H1 (cell line): ENCODE measurements at regions not wholly inside any gene's neighbourhood (a gene's known extent, or its start where the extent isn't known, plus 50 kb on each side); places are given as distances from the start of the nearest gene placed in this dataset.

ENCODE experiments used
- CTCF ChIA-PET: fragments of 300-600 bp; sonication (Branson Sonifier 250); formaldehyde crosslinking; loops from one replicate; lab custom pipeline; 2021; ENCODE audit not compliant: partially characterized antibody; lab: Charles Lee
- POLR2A ChIA-PET: fragments of 300-600 bp; sonication (Branson Sonifier 250); formaldehyde crosslinking; loops from one replicate; lab custom pipeline; 2021; ENCODE audit warnings: inconsistent platforms; ENCODE audit not compliant: partially characterized antibody; lab: Charles Lee
- DNase-seq, 2 experiments: peaks; one replicate each; pipeline versions ENCODE4 v3.0.0 to v3.0.0-alpha.2; 2010 to 2022; ENCODE audit warnings: low spot score in 2 of 2, low read depth in 1 of 2, mixed read lengths in 1 of 2
- FAIRE-seq: peaks from 2 replicates; lab custom pipeline; 2011; peaks lifted over from hg19 to GRCh38; lab: Jason Lieb, UNC
- H2AFZ ChIP-seq: 2 replicates; pipeline ENCODE4 v1.8.1; 2012; ENCODE audit warnings: low read length, inconsistent platforms
- H2AK5ac ChIP-seq: 2 replicates; pipeline ENCODE4 v1.6.1; 2013; ENCODE audit warnings: low read depth, low read length
- H2BK120ac ChIP-seq: replicated peaks from 2 replicates; pipeline ENCODE3; 2013; ENCODE audit warnings: low read depth, low read length, inconsistent platforms
- H2BK12ac ChIP-seq: 2 replicates; pipeline ENCODE4 v1.6.1; 2013; ENCODE audit warnings: low read depth, low read length
- H2BK15ac ChIP-seq: 2 replicates; pipeline ENCODE4 v1.6.1; 2013; ENCODE audit warnings: low read length
- H2BK20ac ChIP-seq: 2 replicates; pipeline ENCODE4 v1.6.1; 2013; ENCODE audit warnings: low read length
- H2BK5ac ChIP-seq: 2 replicates; pipeline ENCODE4 v1.6.1; 2013; ENCODE audit warnings: low read depth, low read length
- H3K14ac ChIP-seq: 2 replicates; pipeline ENCODE4 v1.6.1; 2013; ENCODE audit warnings: inconsistent platforms; ENCODE audit not compliant: insufficient read length
- H3K18ac ChIP-seq: 2 replicates; pipeline ENCODE4 v1.6.1; 2013; ENCODE audit warnings: low read length; ENCODE audit errors: extremely low read depth
- H3K23ac ChIP-seq: 2 replicates; pipeline ENCODE4 v1.6.1; 2013; ENCODE audit warnings: inconsistent platforms; ENCODE audit not compliant: insufficient read length
- H3K23me2 ChIP-seq: 2 replicates; pipeline ENCODE4 v1.6.1; 2013; ENCODE audit warnings: low read depth, low read length
- H3K27ac ChIP-seq: 2 replicates; pipeline ENCODE4 v1.6.1; 2011; ENCODE audit warnings: low read depth, low read length, inconsistent platforms
- H3K27me3 ChIP-seq, 4 experiments: replicated peaks in 1 of 4; 1 replicate in 1 of 4; 2 replicates in 3 of 4; pipeline versions ENCODE4 v1.6.1 to v1.8.1; 2011 to 2013; ENCODE audit warnings: low read length in 3 of 4, mild to moderate bottlenecking in 3 of 4, inconsistent platforms in 2 of 4, mixed read lengths in 2 of 4, moderate library complexity in 1 of 4; ENCODE audit not compliant: control insufficient read depth in 3 of 4, insufficient read depth in 3 of 4; ENCODE audit errors: extremely low read depth in 1 of 4
- H3K36me3 ChIP-seq, 4 experiments: 2 replicates each; pipeline versions ENCODE4 v1.6.1 to v1.8.1; 2011 to 2013; ENCODE audit warnings: mild to moderate bottlenecking in 4 of 4, low read length in 3 of 4, moderate library complexity in 2 of 4, control low read depth in 1 of 4, inconsistent platforms in 1 of 4; ENCODE audit not compliant: insufficient read depth in 4 of 4, control insufficient read depth in 2 of 4
- H3K4ac ChIP-seq: replicated peaks from 2 replicates; pipeline ENCODE3; 2013; ENCODE audit warnings: low read length, low read depth, mixed read lengths, inconsistent platforms; ENCODE audit not compliant: insufficient read length
- H3K4me1 ChIP-seq, 4 experiments: replicated peaks in 1 of 4; 1 replicate in 1 of 4; 2 replicates in 3 of 4; pipeline versions ENCODE4 v1.6.1 to v1.8.1; 2011 to 2013; ENCODE audit warnings: low read length in 3 of 4, inconsistent platforms in 2 of 4, mixed read lengths in 1 of 4; ENCODE audit not compliant: insufficient read depth in 4 of 4, control insufficient read depth in 3 of 4
- H3K4me2 ChIP-seq, 2 experiments: 2 replicates each; pipeline versions ENCODE4 v1.6.1 to v1.8.1; 2011 to 2013; ENCODE audit warnings: low read depth in 2 of 2, low read length in 2 of 2, control low read depth in 1 of 2, inconsistent platforms in 1 of 2, mild to moderate bottlenecking in 1 of 2; ENCODE audit not compliant: insufficient read depth in 1 of 2
- H3K4me3 ChIP-seq, 4 experiments: fragments of 200-600, 300-600 bp in 1 of 4; sonication (generic), shearing (Covaris generic), sonication (Bioruptor Twin) in 1 of 4; 2 replicates each; pipeline versions ENCODE4 v1.5.1 to v1.8.1; 2011 to 2016; ENCODE audit warnings: low read length in 4 of 4, low read depth in 3 of 4, control low read depth in 2 of 4, inconsistent platforms in 2 of 4, mild to moderate bottlenecking in 2 of 4, mixed read lengths in 1 of 4, moderate library complexity in 1 of 4; ENCODE audit not compliant: insufficient read depth in 2 of 4; ENCODE audit errors: extremely low read depth in 1 of 4
- H3K56ac ChIP-seq: replicated peaks from 2 replicates; pipeline ENCODE3; 2013; ENCODE audit warnings: low read depth, mild to moderate bottlenecking, mixed read lengths, low read length, inconsistent platforms; ENCODE audit not compliant: insufficient read length
- H3K79me1 ChIP-seq: 2 replicates; pipeline ENCODE4 v1.6.1; 2013; ENCODE audit warnings: low read depth, low read length, control low read depth
- H3K79me2 ChIP-seq, 2 experiments: 2 replicates each; pipeline versions ENCODE4 v1.6.1 to v1.8.1; 2012 to 2013; ENCODE audit warnings: low read length in 2 of 2, mild to moderate bottlenecking in 2 of 2, inconsistent platforms in 1 of 2; ENCODE audit not compliant: insufficient read depth in 2 of 2, control insufficient read depth in 1 of 2
- H3K9ac ChIP-seq, 4 experiments: replicated peaks in 1 of 4; 1 replicate in 1 of 4; 2 replicates in 3 of 4; pipeline versions ENCODE4 v1.6.1 to v1.8.1; 2011 to 2013; ENCODE audit warnings: low read depth in 3 of 4, low read length in 3 of 4, control low read depth in 2 of 4, mild to moderate bottlenecking in 2 of 4, moderate library complexity in 2 of 4, inconsistent platforms in 1 of 4; ENCODE audit errors: extremely low read depth in 1 of 4
- H3K9me3 ChIP-seq, 2 experiments: 2 replicates each; pipeline versions ENCODE4 v1.6.1 to v1.8.1; 2012 to 2013; ENCODE audit warnings: mild to moderate bottlenecking in 2 of 2, moderate library complexity in 2 of 2, control low read depth in 1 of 2, inconsistent platforms in 1 of 2, low read depth in 1 of 2, low read length in 1 of 2, mixed read lengths in 1 of 2; ENCODE audit not compliant: insufficient read depth in 2 of 2
- H4K20me1 ChIP-seq, 2 experiments: replicated peaks in 1 of 2; 2 replicates each; pipeline versions ENCODE3 to v1.8.1; 2011 to 2013; ENCODE audit warnings: inconsistent platforms in 2 of 2, low read length in 2 of 2, mild to moderate bottlenecking in 1 of 2; ENCODE audit not compliant: insufficient read depth in 2 of 2, control insufficient read depth in 1 of 2
- H4K5ac ChIP-seq: 2 replicates; pipeline ENCODE4 v1.6.1; 2013; ENCODE audit warnings: low read length, low read depth, mixed read lengths, inconsistent platforms; ENCODE audit not compliant: insufficient read length
- H4K8ac ChIP-seq: 2 replicates; pipeline ENCODE4 v1.8.0; 2013; ENCODE audit warnings: mild to moderate bottlenecking, moderate library complexity, low read length, inconsistent platforms; ENCODE audit not compliant: insufficient read depth; ENCODE audit errors: extremely low read depth
- H4K91ac ChIP-seq: replicated peaks from 2 replicates; pipeline ENCODE3; 2013; ENCODE audit warnings: low read length, mixed read lengths, inconsistent platforms; ENCODE audit not compliant: insufficient read length
- CTCF ChIP-seq, 3 experiments: IDR thresholded peaks; 1 replicate in 2 of 3; 2 replicates in 1 of 3; pipeline versions ENCODE4 v1.5.1 to v1.6.1; 2011; ENCODE audit warnings: low read length in 3 of 3, mild to moderate bottlenecking in 3 of 3, inconsistent platforms in 2 of 3, low read depth in 1 of 3, moderate library complexity in 1 of 3; ENCODE audit not compliant: insufficient read depth in 1 of 3; ENCODE audit errors: control extremely low read depth in 1 of 3
- EP300 ChIP-seq, 2 experiments: IDR thresholded peaks; 1 replicate in 1 of 2; 2 replicates in 1 of 2; pipeline ENCODE4 v1.6.1; 2011 to 2012; ENCODE audit warnings: low read depth in 2 of 2, low read length in 2 of 2, mild to moderate bottlenecking in 2 of 2, borderline replicate concordance in 1 of 2, inconsistent platforms in 1 of 2, moderate library complexity in 1 of 2
- EZH2 ChIP-seq: fragments of 200-600 bp; sonication (generic); IDR thresholded peaks from 2 replicates; pipeline ENCODE4 v1.7.1; 2012; ENCODE audit warnings: low read depth, mild to moderate bottlenecking, moderate library complexity, low read length, inconsistent platforms; ENCODE audit not compliant: severe bottlenecking
- GABPA ChIP-seq: IDR thresholded peaks from 2 replicates; pipeline ENCODE4 v1.6.1; 2011; ENCODE audit warnings: mild to moderate bottlenecking, low read length, moderate library complexity, borderline replicate concordance; ENCODE audit not compliant: insufficient read depth
- JUND ChIP-seq: IDR thresholded peaks from 2 replicates; pipeline ENCODE4 v1.6.1; 2011; ENCODE audit warnings: mild to moderate bottlenecking, improper control_type of control experiment, low read length
- KDM4A ChIP-seq: IDR thresholded peaks from one replicate; pipeline ENCODE4 v1.7.1; 2012; ENCODE audit warnings: low read depth, mild to moderate bottlenecking, moderate library complexity, low read length, inconsistent platforms; ENCODE audit not compliant: severe bottlenecking
- MAX ChIP-seq: IDR thresholded peaks from 2 replicates; pipeline ENCODE4 v1.6.1; 2012; ENCODE audit warnings: inconsistent platforms
- SP1 ChIP-seq: IDR thresholded peaks from 2 replicates; pipeline ENCODE4 v1.6.1; 2011; ENCODE audit warnings: low read depth, low read length
- USF2 ChIP-seq: IDR thresholded peaks from 2 replicates; pipeline ENCODE4 v1.6.1; 2011; ENCODE audit warnings: low read length, improper control_type of control experiment
- WGBS, 2 experiments: shearing (Covaris generic) in 1 of 2; methylation state at CpG; one replicate each; pipeline versions ENCODE4 v1.1.6 to v1.1.7; 2013 to 2015; ENCODE audit warnings: low lambda C conversion rate in 2 of 2, mixed read lengths in 2 of 2, inconsistent platforms in 1 of 2, low coverage in 1 of 2, missing lambda C conversion rate in 1 of 2; ENCODE audit not compliant: insufficient replicate concordance in 2 of 2, insufficient coverage in 1 of 2, insufficient read length in 1 of 2; ENCODE audit errors: extremely low coverage in 1 of 2, missing lambda C conversion rate in 1 of 2; 5-methylcytosine and 5-hydroxymethylcytosine counted together

- no peaks in the 10 kb centered on the region for H3K27me3 ChIP-seq
- H4K91ac ChIP-seq = no peak overlapping the region
- H4K8ac ChIP-seq = no peak overlapping the region
- no peak overlapping the region for H3K9ac ChIP-seq
- H3K14ac ChIP-seq = no peak overlapping the region
- H3K27ac ChIP-seq = no peak overlapping the region
- no peak overlapping the region for H3K18ac ChIP-seq
- H3K36me3 ChIP-seq = no peaks in the 10 kb centered on the region
- no peak overlapping the region for H2AK5ac ChIP-seq
- H3K4me2 ChIP-seq = no peak overlapping the region
- H2BK120ac ChIP-seq = no peak overlapping the region
- no peaks in the 10 kb centered on the region for H3K4me1 ChIP-seq
- 84% methylated on average over 1 of the region's 1 CpG; no CpG with 5 or more reads in 1 of the 2 experiments for WGBS, 2 experiments
- no peak overlapping the region for H2BK12ac ChIP-seq
- no peaks in the 10 kb centered on the region for H3K79me2 ChIP-seq
- H3K23ac ChIP-seq = no peak overlapping the region
- no peaks in the 10 kb centered on the region for H3K79me1 ChIP-seq
- H2BK20ac ChIP-seq = no peak overlapping the region
- no peaks in the 10 kb centered on the region for H3K23me2 ChIP-seq
- H2BK15ac ChIP-seq = no peak overlapping the region
- H2AFZ ChIP-seq = no peak overlapping the region
- H3K4me3 ChIP-seq = no peak overlapping the region
- CTCF ChIA-PET = interaction anchor here (1.2 kb wide), 1 partner anchor 48 kb away, joined by 3 read pairs; no protein-coding TSS in a partner anchor
- no peaks in the 10 kb centered on the region for H3K9me3 ChIP-seq
- no peak overlapping the region for H3K4ac ChIP-seq
- FAIRE-seq = no peak
- no peak for DNase-seq
- no peak overlapping the region for H3K56ac ChIP-seq
- no peaks in the 10 kb centered on the region for H4K20me1 ChIP-seq
- H2BK5ac ChIP-seq = no peak overlapping the region
- no peak overlapping the region for H4K5ac ChIP-seq
- POLR2A ChIA-PET = no interaction called here
- TF ChIP-seq SP1 (no peak), JUND (no peak), MAX (no peak), KDM4A (no peak), GABPA (no peak), USF2 (no peak), EZH2 (no peak), EP300 (IDR thresholded peaks at IDR 0.05; ENCODE audit: borderline replicate concordance in 1 of 2, low read depth in 2 of 2, low read length in 2 of 2) (no peak), CTCF (IDR thresholded peaks at IDR 0.05; ENCODE audit: control extremely low read depth in 1 of 3, insufficient read depth in 1 of 3, low read depth in 1 of 3, low read length in 3 of 3) (no peak)
Observed at GRCh38 chr3:81195478-81195877, 566.0 kb downstream of the GBE1 start.
